NCI-H82 (cell line): ENCODE measurements at regions not wholly inside any gene's neighbourhood (a gene's known extent, or its start where the extent isn't known, plus 50 kb on each side); places are given as distances from the start of the nearest gene placed in this dataset.
"Not testable (repeated sequence)": the region's sequence is repeated elsewhere in the genome, so short reads cannot be mapped to it uniquely, and the experiment has no call there.

Source experiments
- DNase-seq: peaks from one replicate; lab custom pipeline; 2025; lab: John Stamatoyannopoulos, UW

DNA sequence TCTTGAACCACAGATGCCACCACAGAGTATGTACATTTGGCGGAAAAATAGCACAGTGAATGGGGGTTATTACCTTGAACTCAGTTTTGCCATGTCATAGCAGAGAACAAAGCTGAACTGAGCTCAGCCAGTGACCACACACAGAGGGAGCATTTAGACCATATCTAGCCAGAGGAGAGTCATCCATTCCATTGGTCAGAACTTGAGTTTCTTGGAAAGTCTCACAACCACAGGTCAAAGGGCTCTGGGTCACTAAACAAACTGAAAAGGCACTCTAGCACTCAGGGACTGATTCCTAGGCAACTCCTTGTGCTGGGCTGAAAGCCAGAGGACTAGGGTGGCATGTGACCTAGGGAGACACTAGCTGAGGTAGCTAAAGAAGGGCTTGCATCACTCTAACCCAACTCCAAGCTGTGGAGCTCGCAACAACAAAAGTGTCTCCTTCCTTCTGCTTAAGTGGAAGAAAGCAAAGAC lies 239.7 kb upstream of the SEMA3D start:
- no peak for DNase-seq

DNA sequence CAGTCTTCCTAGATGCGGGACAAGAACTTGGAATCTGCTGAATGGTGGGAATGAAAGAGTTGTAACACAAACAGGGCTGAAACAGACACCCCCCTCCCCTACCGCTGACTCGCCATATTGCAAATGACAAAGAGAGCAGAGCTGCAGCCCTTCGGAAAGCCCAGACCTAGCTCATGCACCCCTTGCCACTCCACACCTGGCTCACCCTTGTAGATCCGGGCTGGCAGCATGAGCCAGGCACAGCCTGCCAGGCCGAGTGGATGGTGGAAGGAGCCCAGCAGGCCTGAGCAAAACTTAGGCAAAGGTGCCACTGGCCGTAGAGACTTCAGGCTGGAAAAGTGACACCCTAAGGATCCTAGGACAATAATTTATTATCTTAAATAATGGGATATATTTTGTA lies 237.4 kb upstream of the SEMA3D start:
- DNase-seq: no peak

DNA sequence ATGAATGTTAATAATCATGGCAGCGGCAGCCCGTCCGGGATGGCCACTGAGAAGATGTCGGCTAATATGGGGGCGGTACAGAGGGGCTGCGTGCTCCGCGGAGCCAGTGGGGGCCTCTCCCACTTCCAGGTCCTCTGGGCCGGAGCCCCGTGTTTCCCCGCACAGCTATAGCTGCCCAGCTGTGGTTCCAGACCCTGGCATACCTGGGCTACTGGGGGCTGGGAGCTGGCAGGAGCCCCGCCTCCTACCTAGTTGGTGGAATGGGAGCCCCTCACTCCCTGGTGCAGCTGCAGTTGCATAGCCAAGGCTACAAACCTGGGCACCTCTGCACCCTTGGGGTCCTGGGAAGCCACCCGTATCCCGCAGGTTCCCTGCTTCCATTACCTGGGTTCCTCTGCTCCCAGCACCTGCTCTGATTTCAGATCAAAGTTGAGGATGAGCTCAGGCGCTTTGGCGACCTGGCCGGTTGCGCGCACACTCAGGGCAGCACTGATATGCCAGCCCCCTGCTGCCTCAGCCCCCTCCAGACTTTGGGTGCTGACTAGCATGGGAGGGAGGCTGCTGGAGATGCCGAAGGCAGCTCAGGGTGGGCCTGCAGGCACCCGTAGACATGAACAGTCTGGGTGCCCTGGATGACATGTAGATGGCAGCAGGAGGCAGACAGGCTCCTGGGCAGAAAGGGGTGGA lies 236.5 kb upstream of the SEMA3D start:
- no peak for DNase-seq

DNA sequence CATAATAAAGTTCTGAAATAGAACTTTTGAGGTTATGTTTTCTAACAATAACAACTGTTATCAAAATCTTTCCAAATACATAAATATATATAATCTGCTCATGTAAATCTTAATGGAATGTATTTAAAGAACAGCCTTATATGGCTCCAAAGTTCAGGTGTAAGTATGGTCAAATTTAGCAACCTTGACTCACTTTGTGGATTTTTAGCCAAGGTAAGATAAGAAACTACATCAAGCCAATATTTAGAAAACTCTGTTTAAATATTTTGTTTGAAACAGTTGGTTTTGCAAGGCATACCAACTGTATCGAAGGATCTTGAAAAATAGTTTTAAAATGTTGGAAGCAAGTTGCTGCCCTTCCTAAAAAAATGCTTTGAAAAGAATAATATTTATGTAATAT lies 228.9 kb upstream of the SEMA3D start:
- DNase-seq: no peak

DNA sequence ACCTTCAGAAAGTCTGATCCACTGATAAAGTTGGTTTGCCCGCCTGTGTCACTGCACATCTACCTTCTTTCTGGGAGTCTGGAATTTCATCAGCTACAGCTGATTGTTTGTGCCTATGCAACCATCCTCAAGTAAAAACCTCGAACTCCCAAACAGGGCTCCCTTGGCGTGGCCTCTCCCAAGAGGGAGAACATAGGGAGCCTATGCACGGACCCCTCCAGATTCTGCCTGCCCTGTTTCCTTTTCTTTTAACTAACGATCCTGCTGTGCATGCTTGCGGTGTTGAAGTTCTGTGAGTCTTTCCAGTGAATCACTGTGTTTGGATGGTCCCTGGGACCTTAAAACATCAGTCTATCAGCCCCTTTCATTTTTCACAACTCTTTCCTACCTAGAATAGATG lies 226.9 kb upstream of the SEMA3D start:
- no peak for DNase-seq

DNA sequence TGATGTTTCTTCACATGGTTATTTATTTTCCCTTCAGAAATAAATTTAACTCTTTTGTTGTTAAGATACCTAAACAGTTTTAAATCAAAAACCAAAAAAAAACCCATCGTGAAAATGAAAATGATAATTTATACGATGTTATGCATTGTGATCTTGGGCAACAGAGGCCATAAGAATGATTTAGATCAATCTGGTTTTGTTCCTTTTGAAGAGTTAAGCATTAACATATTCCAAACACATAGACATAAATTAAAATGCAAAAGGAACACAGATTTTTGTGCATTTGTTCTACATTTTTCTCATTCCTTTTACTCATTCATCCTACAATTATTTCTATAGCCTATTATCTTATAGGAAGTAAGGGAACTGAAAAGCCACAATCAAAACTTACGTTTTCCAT lies 226.1 kb upstream of the SEMA3D start:
- DNase-seq: no peak

DNA sequence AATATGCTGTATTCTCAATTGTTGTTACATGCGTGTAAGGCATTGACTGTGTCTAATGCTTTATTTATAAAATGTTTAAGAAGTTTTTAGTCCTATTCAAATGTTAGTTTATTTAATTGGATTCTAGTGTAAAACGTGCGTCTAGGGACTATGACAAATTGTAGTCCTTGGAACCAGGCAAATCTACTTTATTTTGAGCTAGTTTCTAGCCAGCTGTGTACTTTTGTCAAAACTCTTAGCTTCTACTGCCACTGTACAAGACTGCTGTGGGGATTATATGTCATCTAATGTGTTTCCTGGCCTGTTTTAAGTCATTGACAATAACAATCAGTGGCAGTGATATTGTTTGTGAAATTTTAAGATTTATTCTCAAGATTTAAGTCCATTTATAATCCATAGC lies 220.5 kb upstream of the SEMA3D start:
- DNase-seq: no peak

DNA sequence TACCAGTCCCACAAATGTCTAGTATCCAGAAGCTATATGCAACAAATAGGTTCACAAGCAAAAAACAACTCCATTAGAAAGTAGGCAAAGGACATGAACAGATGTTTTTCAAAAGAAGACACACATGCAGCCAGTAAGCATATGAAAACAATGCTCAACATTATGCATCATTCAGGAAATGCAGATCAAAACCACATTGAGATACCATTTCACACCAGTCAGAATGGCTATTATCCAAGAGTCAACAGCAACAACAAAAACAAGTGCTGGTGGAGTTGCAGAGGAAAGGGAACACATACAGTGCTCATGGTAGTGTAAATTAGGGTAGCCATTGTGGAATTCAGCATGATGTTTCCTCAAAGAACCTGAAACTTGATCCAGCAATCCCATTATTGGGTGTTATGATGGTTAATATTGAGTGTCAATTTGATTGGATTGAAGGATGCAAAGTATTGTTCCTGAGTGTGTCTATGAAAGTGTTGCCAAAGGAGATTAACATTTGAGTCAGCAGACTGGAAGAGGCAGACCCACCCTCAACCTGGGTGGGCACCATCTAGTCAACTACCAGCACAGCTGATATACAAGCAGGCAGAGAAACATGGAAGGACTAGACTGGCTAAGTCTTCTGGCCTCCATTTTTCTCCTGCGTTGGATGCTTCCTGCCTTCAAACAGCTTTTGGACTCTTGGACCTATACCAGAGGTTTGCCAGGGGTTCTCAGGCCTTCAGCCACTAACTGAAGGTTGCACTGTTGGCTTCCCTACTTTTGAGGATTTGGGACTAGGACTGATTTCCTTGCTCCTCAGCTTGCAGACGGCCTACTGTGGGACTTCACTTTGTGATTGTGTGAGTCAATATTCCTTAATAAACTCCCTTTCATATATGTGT lies 218.4 kb upstream of the SEMA3D start:
- no peak for DNase-seq

DNA sequence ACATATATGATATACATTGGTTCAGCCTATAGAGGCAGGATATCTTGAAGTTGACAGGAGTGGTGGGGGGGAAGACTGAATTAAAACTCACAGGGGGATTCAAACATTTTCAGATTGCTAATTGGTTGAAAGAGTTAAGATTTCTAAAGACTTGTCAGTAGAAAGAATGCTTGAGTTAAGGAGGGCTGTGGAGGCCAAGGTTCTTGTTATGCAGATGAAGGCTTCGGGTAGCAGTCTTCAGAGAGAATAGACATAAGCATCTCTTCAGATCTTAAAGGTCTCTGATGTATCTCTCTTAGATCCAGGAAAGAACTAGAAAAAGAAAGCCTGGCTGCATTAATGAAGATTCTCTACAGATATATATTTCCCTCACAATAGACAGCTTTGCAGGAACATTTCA lies 209.8 kb upstream of the SEMA3D start:
- DNase-seq: no peak

DNA sequence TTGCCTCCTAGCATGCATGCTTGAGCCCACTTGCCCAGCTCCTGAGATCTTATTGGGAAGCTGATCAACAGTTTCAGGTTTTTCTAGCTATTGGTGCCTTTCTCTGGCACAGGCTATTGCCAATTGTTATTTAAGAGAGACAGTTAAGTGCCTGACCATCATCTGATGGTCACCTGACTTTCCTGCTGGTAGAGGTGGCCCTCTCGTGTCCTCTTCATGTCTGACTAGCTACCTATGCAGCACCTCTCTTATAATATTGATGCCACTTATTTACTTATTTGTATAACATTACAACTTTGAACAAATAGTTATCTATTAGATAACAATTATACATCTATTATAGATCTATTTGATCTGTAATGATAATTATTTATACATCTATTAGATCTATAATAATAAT lies 205.9 kb upstream of the SEMA3D start:
- DNase-seq: no peak

DNA sequence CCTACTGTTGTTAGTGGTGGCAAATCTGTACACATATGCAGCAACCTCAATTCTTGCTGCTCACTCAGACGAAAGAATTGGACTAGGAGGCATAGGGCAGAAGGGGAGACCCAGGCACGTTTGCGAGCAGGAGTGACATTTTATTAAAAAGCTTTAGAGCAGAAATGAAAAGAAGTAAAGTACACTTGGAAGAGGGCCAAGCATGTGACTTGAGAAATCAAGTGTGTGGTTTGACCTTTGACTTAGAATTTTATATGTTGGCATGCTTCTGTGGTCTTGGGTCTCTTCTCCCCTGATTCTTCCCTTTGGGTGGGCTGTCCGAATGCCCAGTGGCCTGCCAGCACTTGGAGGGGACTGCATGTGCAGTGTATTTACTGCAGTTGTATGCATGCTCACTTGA lies 205.5 kb upstream of the SEMA3D start:
- DNase-seq: no peak

DNA sequence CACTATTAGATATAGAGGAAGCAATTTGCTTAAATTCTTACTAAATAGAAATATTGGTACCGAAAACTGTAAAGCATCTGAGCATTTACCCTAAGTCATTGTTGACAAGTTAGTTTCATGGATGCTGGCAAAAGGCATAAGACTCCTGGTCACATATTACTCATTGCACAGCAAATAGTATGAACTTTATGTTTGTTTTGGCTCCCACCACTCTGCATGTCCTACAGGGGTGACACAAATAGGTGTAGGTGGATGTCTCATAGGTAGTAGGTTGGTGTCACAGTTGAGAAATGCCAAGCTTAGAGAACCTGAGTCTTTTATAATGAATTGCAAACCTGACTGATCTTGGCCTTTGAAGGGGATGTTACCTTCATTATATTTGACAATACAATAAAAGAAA lies 199.6 kb upstream of the SEMA3D start:
- no peak for DNase-seq

DNA sequence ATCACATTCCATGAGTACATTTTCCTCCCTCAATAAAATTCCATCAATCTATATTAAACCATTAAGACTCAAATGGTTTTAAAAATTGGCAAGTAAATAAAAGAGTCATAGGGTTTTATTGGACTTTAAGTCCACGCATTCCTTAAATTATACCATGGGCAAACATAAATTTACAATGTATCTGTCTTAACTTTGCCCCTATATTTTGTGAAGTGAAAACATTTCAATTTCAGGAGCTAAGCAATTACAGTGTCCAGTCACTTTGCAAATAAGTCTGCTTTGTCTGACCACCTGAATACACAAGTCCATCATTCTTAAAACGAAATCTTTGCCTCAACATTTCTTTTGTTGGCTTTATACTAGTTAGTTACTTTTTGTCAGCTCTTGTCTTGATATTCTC lies 197.5 kb upstream of the SEMA3D start:
- no peak for DNase-seq

DNA sequence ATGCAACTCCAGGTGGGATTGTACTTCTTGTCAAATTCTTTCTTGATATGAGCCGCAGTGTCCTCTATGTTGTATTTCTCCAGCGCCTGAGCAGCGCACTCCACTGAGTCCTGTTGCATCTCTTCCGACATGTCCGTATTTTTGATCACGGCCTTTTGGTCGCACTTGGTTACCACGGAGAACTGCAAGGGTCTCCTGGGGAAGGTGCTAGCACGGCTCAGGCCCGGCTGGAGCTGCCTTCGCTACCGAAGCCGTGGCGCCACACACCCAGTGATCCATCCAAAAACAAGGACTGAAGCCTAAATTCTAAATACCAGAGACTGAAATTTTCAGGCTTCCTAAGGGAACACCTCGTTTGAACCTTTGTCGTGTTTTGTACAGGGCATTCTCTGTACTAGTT lies 194.4 kb upstream of the SEMA3D start:
- no peak for DNase-seq

DNA sequence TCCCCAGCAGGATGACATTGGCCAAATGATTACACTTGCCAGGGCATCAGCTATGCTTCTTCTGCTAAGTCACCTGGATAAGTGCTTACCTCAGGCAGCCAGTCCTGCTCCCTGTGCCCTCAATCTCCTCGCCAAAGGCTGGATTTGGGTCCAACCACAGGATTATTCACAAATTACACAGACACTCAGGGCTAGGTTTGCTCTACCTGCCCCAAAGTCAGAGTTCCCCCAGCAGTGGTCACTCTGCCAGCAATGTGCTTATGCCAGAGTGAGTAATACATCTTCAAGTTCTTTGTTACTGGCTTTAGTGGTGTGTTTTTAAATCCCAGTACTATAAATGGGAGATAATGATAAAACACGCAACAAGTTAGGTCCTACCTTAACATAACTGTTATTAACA lies 189.7 kb upstream of the SEMA3D start:
- no peak for DNase-seq

DNA sequence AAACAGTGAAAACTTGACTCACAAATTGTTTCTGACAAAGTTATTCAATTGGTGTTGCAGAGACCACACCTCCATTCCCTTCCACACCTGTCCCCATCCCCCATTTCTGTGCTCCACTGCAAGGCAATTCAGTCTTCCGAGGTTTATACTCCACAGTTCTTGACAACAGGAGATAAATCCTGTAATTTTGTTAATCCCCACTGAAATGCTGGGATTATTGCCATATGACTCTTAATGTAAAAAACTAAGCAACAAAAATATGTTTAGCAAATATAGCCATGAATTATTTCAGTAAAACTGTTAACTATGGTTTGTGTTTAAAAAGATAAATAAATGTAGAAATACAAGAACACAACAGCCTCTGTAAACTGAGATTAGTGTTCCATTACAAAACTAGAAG lies 170.1 kb upstream of the SEMA3D start:
- DNase-seq: no peak

DNA sequence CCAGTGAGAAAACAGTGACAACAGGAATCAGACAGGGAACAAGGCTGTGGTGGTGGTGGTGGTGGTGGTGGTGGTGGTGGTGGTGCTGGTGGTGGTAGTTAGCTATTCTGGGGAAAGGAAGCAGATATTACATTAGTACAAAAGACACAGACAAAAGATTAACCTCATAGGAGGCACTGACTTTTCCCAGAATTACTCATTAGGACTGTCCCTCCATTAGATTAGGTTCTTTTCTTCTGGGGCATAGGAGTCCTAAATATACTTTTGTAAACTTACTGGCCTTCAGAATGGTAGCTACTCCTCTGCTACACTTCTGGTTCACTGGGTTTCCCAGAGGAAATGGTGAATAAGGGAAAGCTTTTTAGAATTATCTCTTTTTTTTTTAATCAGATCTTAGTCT lies 156.6 kb upstream of the SEMA3D start:
- no peak for DNase-seq

DNA sequence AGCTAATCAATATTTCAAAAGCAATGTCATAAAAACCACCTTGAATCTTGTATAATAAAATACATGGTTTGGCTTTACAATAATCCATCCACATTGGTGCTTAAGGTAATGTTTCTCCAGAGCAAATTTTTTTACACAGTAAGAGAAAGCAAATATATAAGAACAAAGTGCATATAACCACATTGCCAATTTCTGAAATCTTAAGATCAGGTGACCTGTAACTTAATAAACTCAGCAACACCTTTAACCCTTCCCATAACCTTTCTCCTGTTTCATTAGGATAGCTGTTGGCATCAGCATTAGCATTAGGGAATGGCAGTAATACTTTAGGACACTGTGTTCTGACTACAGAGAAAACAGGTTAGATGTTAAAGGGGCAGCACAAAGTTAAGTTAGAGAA lies 155.9 kb upstream of the SEMA3D start:
- no peak for DNase-seq

DNA sequence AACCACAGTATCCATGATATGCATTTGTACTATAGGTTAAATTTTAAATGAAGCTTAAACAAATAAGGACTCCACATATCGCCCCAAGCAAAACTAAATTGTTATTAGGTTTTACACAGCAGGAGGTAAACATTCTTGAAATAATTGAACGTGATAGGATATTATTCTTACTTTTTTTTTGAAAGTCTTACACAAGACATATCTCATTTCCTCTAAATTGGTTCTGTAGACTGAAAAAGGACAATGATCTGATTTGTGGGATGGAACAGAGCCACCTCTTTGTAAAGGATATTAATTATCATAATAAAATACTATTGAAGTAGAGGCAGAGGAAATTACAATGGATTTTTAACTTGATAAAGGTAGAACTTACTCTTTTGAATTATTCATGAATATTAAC lies 155.1 kb upstream of the SEMA3D start:
- no peak for DNase-seq

DNA sequence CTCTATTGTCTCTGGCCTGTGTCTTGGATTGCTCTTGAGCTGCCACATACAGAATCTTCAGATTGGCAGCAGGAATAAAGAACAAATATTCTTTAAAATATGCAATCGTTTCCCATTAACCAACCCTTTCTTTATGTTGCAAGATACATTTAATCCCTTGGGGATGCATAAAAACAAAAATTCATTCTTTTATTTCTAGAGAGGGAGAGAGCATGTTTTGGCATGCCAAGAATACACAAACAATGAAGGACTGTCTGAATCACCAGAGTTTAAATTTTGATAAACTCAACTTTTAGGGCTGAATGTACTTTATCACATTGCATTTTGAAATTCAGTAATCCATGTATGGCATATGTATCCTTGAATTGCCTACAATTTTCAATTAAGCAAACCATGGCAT lies 154.3 kb upstream of the SEMA3D start:
- DNase-seq: no peak

DNA sequence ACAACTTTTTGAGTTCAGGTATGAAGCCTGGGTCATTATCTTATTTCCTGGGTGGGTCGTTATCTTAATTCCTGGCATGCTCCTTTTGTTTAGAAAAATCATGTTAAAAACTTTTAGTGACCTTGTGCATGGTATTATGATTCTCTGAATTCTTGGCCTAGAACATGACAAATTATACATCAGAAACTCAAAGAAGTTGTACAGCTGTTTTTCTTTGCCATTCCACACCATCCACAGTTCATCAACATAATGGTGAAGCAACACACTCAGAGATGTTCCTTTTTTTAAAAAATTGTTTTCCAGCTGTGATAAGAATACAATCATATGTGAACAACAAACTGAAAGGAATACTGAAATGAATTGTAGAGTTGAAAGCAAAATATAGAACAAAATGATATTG lies 149.2 kb upstream of the SEMA3D start:
- DNase-seq: no peak

DNA sequence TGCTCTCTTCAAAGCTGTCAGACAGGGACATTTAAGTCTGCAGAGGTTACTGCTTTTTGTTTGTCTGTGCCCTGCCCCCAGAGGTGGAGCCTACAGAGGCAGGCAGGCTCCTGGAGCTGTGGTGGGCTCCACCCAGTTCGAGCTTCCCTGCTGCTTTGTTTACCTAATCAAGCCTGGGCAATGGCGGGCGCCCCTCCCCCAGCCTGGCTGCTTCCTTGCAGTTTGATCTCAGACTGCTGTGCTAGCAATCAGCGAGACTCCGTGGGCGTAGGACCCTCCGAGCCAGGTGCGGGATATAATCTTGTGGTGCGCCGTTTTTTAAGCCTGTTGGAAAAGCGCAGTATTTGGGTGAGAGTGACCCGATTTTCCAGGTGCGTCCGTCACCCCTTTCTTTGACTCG lies 148.3 kb upstream of the SEMA3D start:
- DNase-seq: not testable (repeated sequence)

DNA sequence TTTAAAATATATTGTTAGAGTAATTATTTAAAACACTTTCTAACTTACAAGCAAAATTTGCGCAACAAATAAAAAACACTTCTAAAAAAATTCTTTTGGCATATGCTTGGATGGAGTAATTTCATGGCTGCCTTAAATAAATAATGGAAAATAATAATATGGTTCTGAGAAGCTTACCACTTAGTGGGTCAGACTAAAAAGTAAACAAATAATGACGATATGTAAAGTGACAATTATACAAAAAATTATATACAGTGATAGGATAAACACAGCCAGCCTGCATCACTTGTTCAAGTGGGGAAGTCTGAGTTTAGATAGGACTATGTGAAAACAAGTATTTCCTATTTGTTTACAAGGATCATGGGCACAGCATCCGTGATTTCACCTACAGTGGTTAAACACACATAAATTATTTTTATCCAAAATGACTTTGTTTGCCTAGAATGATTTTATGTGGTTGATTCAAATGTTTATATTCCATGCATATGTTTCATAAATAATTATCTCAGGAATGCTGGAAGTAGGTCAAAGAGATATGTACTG lies 141.7 kb upstream of the SEMA3D start:
- no peak for DNase-seq
